CD1c-positive myeloid dendritic cell (primary cell): ENCODE measurements at regions not wholly inside any gene's neighbourhood (a gene's known extent, or its start where the extent isn't known, plus 50 kb on each side); places are given as distances from the start of the nearest gene placed in this dataset.

Source experiments
- DNase-seq: peaks from one replicate; pipeline ENCODE4 v3.0.0-alpha.2; 2016; ENCODE audit errors: extremely low spot score

- no peak for DNase-seq
Measured at GRCh38 chr2:126385983-126386382, 270.0 kb upstream of the GYPC start.

GRCh38 chr2:126389446-126389845 lies 266.5 kb upstream of the GYPC start:
- no peak for DNase-seq

- DNase-seq: no peak
Measured at GRCh38 chr2:126392889-126393288, 263.1 kb upstream of the GYPC start.

GRCh38 chr2:126399001-126399400 lies 257.0 kb upstream of the GYPC start:
- DNase-seq: no peak

GRCh38 chr2:126403039-126403628 lies 252.8 kb upstream of the GYPC start:
- no peak for DNase-seq

GRCh38 chr2:126406267-126406666 lies 249.7 kb upstream of the GYPC start:
- no peak for DNase-seq

GRCh38 chr2:126408671-126409070 lies 247.3 kb upstream of the GYPC start:
- DNase-seq: no peak

GRCh38 chr2:126409850-126410249 lies 246.1 kb upstream of the GYPC start:
- no peak for DNase-seq

GRCh38 chr2:126413079-126413478 lies 242.9 kb upstream of the GYPC start:
- no peak for DNase-seq

GRCh38 chr2:126419403-126419802 lies 236.6 kb upstream of the GYPC start:
- no peak for DNase-seq

GRCh38 chr2:126425943-126426342 lies 230.0 kb upstream of the GYPC start:
- DNase-seq: no peak

GRCh38 chr2:126429103-126429502 lies 226.9 kb upstream of the GYPC start:
- DNase-seq: no peak

- DNase-seq: no peak
Measured at GRCh38 chr2:126431136-126431535, 224.8 kb upstream of the GYPC start.

GRCh38 chr2:126436411-126436810 lies 219.5 kb upstream of the GYPC start:
- no peak for DNase-seq

- DNase-seq: no peak
Measured at GRCh38 chr2:126437016-126437415, 218.9 kb upstream of the GYPC start.

- DNase-seq: no peak
Measured at GRCh38 chr2:126444512-126444911, 211.4 kb upstream of the GYPC start.

- DNase-seq: no peak
Measured at GRCh38 chr2:126446106-126446695, 209.8 kb upstream of the GYPC start.

GRCh38 chr2:126448611-126449010 lies 207.3 kb upstream of the GYPC start:
- DNase-seq: no peak

- DNase-seq: no peak
Measured at GRCh38 chr2:126449677-126450076, 206.3 kb upstream of the GYPC start.

GRCh38 chr2:126463892-126464674 lies 191.9 kb upstream of the GYPC start:
- DNase-seq: no peak

GRCh38 chr2:126467367-126468054 lies 188.4 kb upstream of the GYPC start:
- DNase-seq: no peak

- no peak for DNase-seq
Measured at GRCh38 chr2:126475031-126475430, 180.9 kb upstream of the GYPC start.

- DNase-seq: no peak
Measured at GRCh38 chr2:126476691-126477090, 179.3 kb upstream of the GYPC start.
